ENCODE measurements at regions not wholly inside any gene's neighbourhood (a gene's known extent, or its start where the extent isn't known, plus 50 kb on each side); places are given as distances from the start of the nearest gene placed in this dataset.

GRCh38 chr12:97316321-97316720 is 146.3 kb upstream of the RMST start:
- TF ChIP-seq EZH2 (IDR thresholded peaks at IDR 0.05; ENCODE audit: borderline replicate concordance, low read depth, low read length, poor library complexity, severe bottlenecking): no peak
- TF ChIP-seq, protein P1, sequence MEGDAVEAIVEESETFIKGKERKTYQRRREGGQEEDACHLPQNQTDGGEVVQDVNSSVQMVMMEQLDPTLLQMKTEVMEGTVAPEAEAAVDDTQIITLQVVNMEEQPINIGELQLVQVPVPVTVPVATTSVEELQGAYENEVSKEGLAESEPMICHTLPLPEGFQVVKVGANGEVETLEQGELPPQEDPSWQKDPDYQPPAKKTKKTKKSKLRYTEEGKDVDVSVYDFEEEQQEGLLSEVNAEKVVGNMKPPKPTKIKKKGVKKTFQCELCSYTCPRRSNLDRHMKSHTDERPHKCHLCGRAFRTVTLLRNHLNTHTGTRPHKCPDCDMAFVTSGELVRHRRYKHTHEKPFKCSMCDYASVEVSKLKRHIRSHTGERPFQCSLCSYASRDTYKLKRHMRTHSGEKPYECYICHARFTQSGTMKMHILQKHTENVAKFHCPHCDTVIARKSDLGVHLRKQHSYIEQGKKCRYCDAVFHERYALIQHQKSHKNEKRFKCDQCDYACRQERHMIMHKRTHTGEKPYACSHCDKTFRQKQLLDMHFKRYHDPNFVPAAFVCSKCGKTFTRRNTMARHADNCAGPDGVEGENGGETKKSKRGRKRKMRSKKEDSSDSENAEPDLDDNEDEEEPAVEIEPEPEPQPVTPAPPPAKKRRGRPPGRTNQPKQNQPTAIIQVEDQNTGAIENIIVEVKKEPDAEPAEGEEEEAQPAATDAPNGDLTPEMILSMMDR (conservative IDR thresholded peaks at IDR 0.05; ENCODE audit: low read depth, low read length): no peak
- CTCF ChIA-PET: no interaction called here

GRCh38 chr12:97321621-97322020 is 141.0 kb upstream of the RMST start:
- Histone ChIP-seq H3K27ac (ENCODE audit: low read depth, low read length, poor library complexity, severe bottlenecking) (no peak overlapping the region), H3K4me3 (ENCODE audit: low read depth, low read length, poor library complexity, severe bottlenecking) (no peak overlapping the region), H3K9me3 (ENCODE audit: low read depth, low read length, poor library complexity, severe bottlenecking) (no peaks in the 10 kb centered on the region), H3K27me3 (replicated peaks; ENCODE audit: insufficient read depth, low read depth, low read length, poor library complexity) (peaks cover 52% of the 10 kb centered on the region), H3K36me3 (ENCODE audit: insufficient read depth, low read length, poor library complexity, severe bottlenecking) (no peaks in the 10 kb centered on the region), H3K4me1 (ENCODE audit: insufficient read depth, low read length, poor library complexity, severe bottlenecking) (no peaks in the 10 kb centered on the region)
- no peak for TF ChIP-seq EZH2 (IDR thresholded peaks at IDR 0.05; ENCODE audit: borderline replicate concordance, low read depth, low read length, poor library complexity, severe bottlenecking)
- TF ChIP-seq, protein P1 (conservative IDR thresholded peaks at IDR 0.05; ENCODE audit: low read depth, low read length): no peak
- ChIA-PET CTCF (no interaction called here), POLR2A (ENCODE audit: low non-redundant PET) (no interaction called here)
- BruUV-seq (replicated peaks): no TSS peak
- intact Hi-C loops (cut with micrococcal nuclease; ENCODE audit: unreplicated experiment): no loop called here
- no peak for DNase-seq (ENCODE audit: low spot score)

More at GRCh38 chr12:97316321-97316720, 146.3 kb upstream of the RMST start:
- H3K4me1 ChIP-seq (ENCODE audit: insufficient read depth, low read length, poor library complexity, severe bottlenecking): no peaks in the 10 kb centered on the region
- no peaks in the 10 kb centered on the region for H3K36me3 ChIP-seq (ENCODE audit: insufficient read depth, low read length, poor library complexity, severe bottlenecking)
- DNase-seq (ENCODE audit: low spot score): no peak
- intact Hi-C loops (cut with micrococcal nuclease; ENCODE audit: unreplicated experiment): no loop called here
- H3K9me3 ChIP-seq (ENCODE audit: low read depth, low read length, poor library complexity, severe bottlenecking): no peaks in the 10 kb centered on the region
- H3K27ac ChIP-seq (ENCODE audit: low read depth, low read length, poor library complexity, severe bottlenecking): no peak overlapping the region
- H3K27me3 ChIP-seq (replicated peaks; ENCODE audit: insufficient read depth, low read depth, low read length, poor library complexity): peaks cover 36% of the 10 kb centered on the region
- no peak overlapping the region for H3K4me3 ChIP-seq (ENCODE audit: low read depth, low read length, poor library complexity, severe bottlenecking)
- POLR2A ChIA-PET (ENCODE audit: low non-redundant PET): no interaction called here
- BruUV-seq (replicated peaks): no TSS peak

- POLR2A ChIA-PET (ENCODE audit: low non-redundant PET): no interaction called here
- intact Hi-C loops (cut with micrococcal nuclease; ENCODE audit: unreplicated experiment): no loop called here
- Histone ChIP-seq H3K36me3 (ENCODE audit: insufficient read depth, low read length, poor library complexity, severe bottlenecking) (no peaks in the 10 kb centered on the region), H3K27me3 (replicated peaks; ENCODE audit: insufficient read depth, low read depth, low read length, poor library complexity) (peaks cover 59% of the 10 kb centered on the region), H3K4me3 (ENCODE audit: low read depth, low read length, poor library complexity, severe bottlenecking) (no peak overlapping the region), H3K27ac (ENCODE audit: low read depth, low read length, poor library complexity, severe bottlenecking) (no peak overlapping the region), H3K4me1 (ENCODE audit: insufficient read depth, low read length, poor library complexity, severe bottlenecking) (no peaks in the 10 kb centered on the region), H3K9me3 (ENCODE audit: low read depth, low read length, poor library complexity, severe bottlenecking) (no peaks in the 10 kb centered on the region)
- CTCF ChIA-PET: no interaction called here
- DNase-seq (ENCODE audit: low spot score): no peak
- no peak for TF ChIP-seq EZH2 (IDR thresholded peaks at IDR 0.05; ENCODE audit: borderline replicate concordance, low read depth, low read length, poor library complexity, severe bottlenecking)
- TF ChIP-seq, protein P1 (conservative IDR thresholded peaks at IDR 0.05; ENCODE audit: low read depth, low read length): no peak
- no TSS peak for BruUV-seq (replicated peaks)
Observed at GRCh38 chr12:97322388-97322787, 140.2 kb upstream of the RMST start.

All from A673 (cell line).